ENCODE measurements at regions not wholly inside any gene's neighbourhood (a gene's known extent, or its start where the extent isn't known, plus 50 kb on each side); places are given as distances from the start of the nearest gene placed in this dataset.

GRCh38 chr5:57414191-57414590 lies 68.4 kb downstream of the ACTBL2 start:
- TF ChIP-seq GATA2 (IDR thresholded peaks at IDR 0.05; ENCODE audit: low read depth, low read length) (no peak), GATA3 (IDR thresholded peaks at IDR 0.05; ENCODE audit: low read depth, low read length) (no peak)

Data from SH-SY5Y (cell line).